Thyroid gland (tissue), 4 donors: ENCODE measurements at regions not wholly inside any gene's neighbourhood (a gene's known extent, or its start where the extent isn't known, plus 50 kb on each side); places are given as distances from the start of the nearest gene placed in this dataset.

Experiments
- DNase-seq, 2 donors: peaks; one replicate each; pipeline ENCODE4 v3.0.0-alpha.2; 2019
- H3K27ac ChIP-seq, 3 donors: fragments of 200-600 bp; sonication (generic); 1 replicate in 2 of 3; 2 replicates in 1 of 3; pipeline ENCODE4 v1.5.1; 2016 to 2019; ENCODE audit warnings: mild to moderate bottlenecking in 1 of 3, moderate library complexity in 1 of 3
- H3K27me3 ChIP-seq: fragments of 200-600 bp; sonication (generic); one replicate; pipeline ENCODE4 v1.5.1; 2019
- H3K36me3 ChIP-seq, 2 donors: fragments of 200-600 bp; sonication (generic); one replicate each; pipeline ENCODE4 v1.5.1; 2016 to 2019
- H3K4me1 ChIP-seq, 2 donors: fragments of 200-600 bp; sonication (generic); one replicate each; pipeline ENCODE4 v1.5.1; 2017 to 2019
- H3K4me3 ChIP-seq, 3 donors: fragments of 200-600 bp; sonication (generic); replicated peaks in 1 of 3; 1 replicate in 2 of 3; 2 replicates in 1 of 3; pipeline ENCODE4 v1.5.1; 2016; ENCODE audit warnings: mild to moderate bottlenecking in 1 of 3
- H3K9me3 ChIP-seq: fragments of 200-600 bp; sonication (generic); one replicate; pipeline ENCODE4 v1.5.1; 2017
- CTCF ChIP-seq, 6 experiments: fragments of 200-600 bp in 3 of 6; fragments of 450-650 bp in 3 of 6; sonication (generic) in 3 of 6; IDR thresholded peaks; one replicate each; pipeline ENCODE4 v1.5.1; 2016 to 2019; ENCODE audit warnings: antibody characterized with exemption in 6 of 6, mild to moderate bottlenecking in 2 of 6, inconsistent platforms in 1 of 6, moderate library complexity in 1 of 6
- POLR2A ChIP-seq, 2 donors: fragments of 450-650 bp; IDR thresholded peaks; one replicate each; pipeline ENCODE4 v1.6.1; 2017; ENCODE audit warnings: antibody characterized with exemption in 2 of 2, mild to moderate bottlenecking in 2 of 2, moderate library complexity in 1 of 2
- WGBS, 2 donors: methylation state at CpG; one replicate each; pipeline ENCODE4 v1.1.5; 2017; 5-methylcytosine and 5-hydroxymethylcytosine counted together
- intact Hi-C: fragments of 100-400 bp; cut with DNase I; formaldehyde crosslinking; loops from one replicate; pipeline ENCODE4 v1.15.1; 2023

- 54 to 69% methylated on average over 9 of the region's 9 CpGs for WGBS, 2 donors
- no peaks in the 10 kb centered on the region for H3K9me3 ChIP-seq
- TF ChIP-seq POLR2A (IDR thresholded peaks at IDR 0.05) (no peak), CTCF (IDR thresholded peaks at IDR 0.05) (no peak)
- no peak overlapping the region for H3K4me3 ChIP-seq
- no peaks in the 10 kb centered on the region for H3K36me3 ChIP-seq
- no peak for DNase-seq
- H3K4me1 ChIP-seq, result no peaks in the 10 kb centered on the region
- no peak overlapping the region for H3K27ac ChIP-seq
- H3K27me3 ChIP-seq, result no peaks in the 10 kb centered on the region
- intact Hi-C loops, result no loop called here
Observed at GRCh38 chr16:6709736-6710135, 622.9 kb upstream of the RBFOX1 start.

- no peaks in the 10 kb centered on the region for H3K36me3 ChIP-seq
- intact Hi-C loops, result no loop called here
- no peaks in the 10 kb centered on the region for H3K27me3 ChIP-seq
- no peak for DNase-seq
- H3K4me3 ChIP-seq, result no peak overlapping the region
- H3K27ac ChIP-seq, result no peak overlapping the region
- H3K9me3 ChIP-seq, result no peaks in the 10 kb centered on the region
- H3K4me1 ChIP-seq, result no peaks in the 10 kb centered on the region
- WGBS, 2 donors, result 78 to 80% methylated on average over 5 of the region's 5 CpGs
- TF ChIP-seq POLR2A (IDR thresholded peaks at IDR 0.05) (no peak), CTCF (IDR thresholded peaks at IDR 0.05) (no peak)
Observed at GRCh38 chr16:6708576-6709215, 623.9 kb upstream of the RBFOX1 start.

GRCh38 chr16:6704306-6704930 lies 628.2 kb upstream of the RBFOX1 start:
- no peaks in the 10 kb centered on the region for H3K4me1 ChIP-seq
- H3K36me3 ChIP-seq, result no peaks in the 10 kb centered on the region
- WGBS, 2 donors, result 38 to 46% methylated on average over 6 to 7 of the region's 7 CpGs
- H3K4me3 ChIP-seq, result no peak overlapping the region
- no peak overlapping the region for H3K27ac ChIP-seq
- no peak for DNase-seq
- no peak for TF ChIP-seq POLR2A (IDR thresholded peaks at IDR 0.05)
- TF ChIP-seq CTCF (IDR thresholded peaks at IDR 0.05), result no peak
- no peaks in the 10 kb centered on the region for H3K9me3 ChIP-seq
- no peaks in the 10 kb centered on the region for H3K27me3 ChIP-seq
- intact Hi-C loops, result no loop called here

GRCh38 chr16:6701096-6701495 lies 631.5 kb upstream of the RBFOX1 start:
- Histone ChIP-seq H3K27ac (no peak overlapping the region), H3K4me1 (no peaks in the 10 kb centered on the region), H3K27me3 (no peaks in the 10 kb centered on the region), H3K4me3 (no peak overlapping the region), H3K9me3 (no peaks in the 10 kb centered on the region), H3K36me3 (no peaks in the 10 kb centered on the region)
- TF ChIP-seq CTCF (IDR thresholded peaks at IDR 0.05) (no peak), POLR2A (IDR thresholded peaks at IDR 0.05) (no peak)
- intact Hi-C loops, result no loop called here
- 44 to 69% methylated on average over 2 to 3 of the region's 3 CpGs for WGBS, 2 donors
- DNase-seq, result no peak

GRCh38 chr16:6698548-6698947 lies 634.1 kb upstream of the RBFOX1 start:
- WGBS, 2 donors, result 81 to 82% methylated on average over 7 of the region's 7 CpGs
- no peak for DNase-seq
- Histone ChIP-seq H3K9me3 (no peaks in the 10 kb centered on the region), H3K27ac (no peak overlapping the region), H3K4me1 (no peaks in the 10 kb centered on the region), H3K4me3 (no peak overlapping the region), H3K36me3 (no peaks in the 10 kb centered on the region), H3K27me3 (no peaks in the 10 kb centered on the region)
- intact Hi-C loops, result no loop called here
- TF ChIP-seq CTCF (IDR thresholded peaks at IDR 0.05) (no peak), POLR2A (IDR thresholded peaks at IDR 0.05) (no peak)
